PC-9 (cell line): ENCODE measurements at regions not wholly inside any gene's neighbourhood (a gene's known extent, or its start where the extent isn't known, plus 50 kb on each side); places are given as distances from the start of the nearest gene placed in this dataset.

Experiments used
- BruUV-seq: library from RNA; stranded (reverse); fragments of 400-500 nt; replicated peaks from 2 replicates; lab custom pipeline; 2021; lab: Mats Ljungman, UMichigan
- CTCF ChIA-PET: fragments of 300-600 bp; sonication (Branson Sonifier 250); formaldehyde crosslinking; loops from one replicate; lab custom pipeline; 2022; ENCODE audit warnings: antibody characterized with exemption; lab: Charles Lee
- POLR2A ChIA-PET: fragments of 300-600 bp; sonication (Branson Sonifier 250); formaldehyde crosslinking; loops from one replicate; lab custom pipeline; 2022; ENCODE audit warnings: antibody characterized with exemption; ENCODE audit not compliant: unreplicated experiment; lab: Charles Lee
- DNase-seq, 2 experiments: peaks; one replicate each; pipeline versions ENCODE4 v3.0.0 to v3.0.0-alpha.2; 2015 to 2022; ENCODE audit warnings: mixed read lengths in 1 of 2
- H2AFZ ChIP-seq: fragments of 200-600 bp; sonication (generic); 2 replicates; pipeline ENCODE4 v1.8.1; 2017; ENCODE audit warnings: antibody characterized with exemption
- H3F3A ChIP-seq: fragments of 200-600 bp; sonication (generic); 2 replicates; pipeline ENCODE4 v1.8.1; 2017; ENCODE audit warnings: antibody characterized with exemption, mild to moderate bottlenecking, low read depth; ENCODE audit not compliant: insufficient read depth
- H3K27ac ChIP-seq: fragments of 200-600 bp; sonication (generic); 2 replicates; pipeline ENCODE4 v1.6.1; 2016; ENCODE audit warnings: mixed run types
- H3K27me3 ChIP-seq: fragments of 200-600 bp; sonication (generic); 2 replicates; pipeline ENCODE4 v1.6.1; 2016; ENCODE audit warnings: low read depth, mixed run types; ENCODE audit not compliant: insufficient read depth
- H3K36me3 ChIP-seq: fragments of 200-600 bp; sonication (generic); 2 replicates; pipeline ENCODE4 v1.6.1; 2016; ENCODE audit warnings: low read depth, mixed run types
- H3K4me1 ChIP-seq: fragments of 200-600 bp; sonication (generic); replicated peaks from 2 replicates; pipeline ENCODE4 v1.6.1; 2016; ENCODE audit warnings: mixed run types; ENCODE audit not compliant: insufficient read depth
- H3K4me2 ChIP-seq: fragments of 200-600 bp; sonication (generic); 2 replicates; pipeline ENCODE4 v1.6.1; 2017; ENCODE audit warnings: mixed run types
- H3K4me3 ChIP-seq: fragments of 200-600 bp; sonication (generic); 2 replicates; pipeline ENCODE4 v1.6.1; 2016; ENCODE audit warnings: mixed run types
- H3K79me2 ChIP-seq: fragments of 200-600 bp; sonication (generic); 2 replicates; pipeline ENCODE4 v1.6.1; 2017; ENCODE audit warnings: low read depth, mixed run types
- H3K9me2 ChIP-seq: fragments of 200-600 bp; sonication (generic); 2 replicates; pipeline ENCODE4 v1.8.1; 2017; ENCODE audit warnings: mild to moderate bottlenecking; ENCODE audit not compliant: insufficient read depth
- H3K9me3 ChIP-seq: fragments of 200-600 bp; sonication (generic); 2 replicates; pipeline ENCODE4 v1.8.1; 2016; ENCODE audit warnings: low read depth; ENCODE audit not compliant: insufficient read depth
- H4K20me1 ChIP-seq: fragments of 200-600 bp; sonication (generic); 2 replicates; pipeline ENCODE4 v1.8.1; 2017; ENCODE audit not compliant: insufficient read depth
- EZH2 ChIP-seq: fragments of 200-600 bp; sonication (generic); IDR thresholded peaks from 2 replicates; pipeline ENCODE4 v1.8.0; 2017; ENCODE audit warnings: antibody characterized with exemption, low read depth
- intact Hi-C: fragments of 100-400 bp; cut with micrococcal nuclease; formaldehyde crosslinking; loops from one replicate; pipeline ENCODE4 v1.10.0; 2022; ENCODE audit not compliant: unreplicated experiment
- TF ChIP-seq, protein P1 (sequence below): fragments of 200-600 bp; sonication (generic); conservative IDR thresholded peaks from 2 replicates; pipeline ENCODE4 v1.6.1; 2017; ENCODE audit warnings: mixed run types, antibody characterized with exemption, mild to moderate bottlenecking, moderate library complexity

DNA sequence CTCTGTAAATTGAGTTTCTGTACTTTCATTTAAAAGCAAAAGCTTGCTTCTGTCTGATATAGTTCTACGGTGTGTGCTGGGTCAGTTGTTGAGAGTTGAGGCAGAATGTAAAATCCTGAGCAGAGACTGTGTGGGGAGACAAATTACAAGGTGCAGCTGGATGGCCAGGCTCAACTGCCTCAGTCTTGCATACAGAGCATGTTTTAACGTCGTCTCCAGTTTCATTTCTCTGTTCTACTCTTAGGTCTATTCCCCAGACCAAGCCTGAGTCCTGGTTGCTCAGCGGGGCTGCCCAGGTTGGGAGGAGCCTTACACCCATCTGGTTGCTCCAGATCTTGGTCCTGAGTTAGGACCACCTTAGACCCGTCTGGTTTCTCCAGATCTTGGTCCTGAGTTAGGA is 54.4 kb upstream of the MEDAG start:
- no peaks in the 10 kb centered on the region for H3K79me2 ChIP-seq
- no peaks in the 10 kb centered on the region for H3K9me3 ChIP-seq
- TF ChIP-seq, protein P1, sequence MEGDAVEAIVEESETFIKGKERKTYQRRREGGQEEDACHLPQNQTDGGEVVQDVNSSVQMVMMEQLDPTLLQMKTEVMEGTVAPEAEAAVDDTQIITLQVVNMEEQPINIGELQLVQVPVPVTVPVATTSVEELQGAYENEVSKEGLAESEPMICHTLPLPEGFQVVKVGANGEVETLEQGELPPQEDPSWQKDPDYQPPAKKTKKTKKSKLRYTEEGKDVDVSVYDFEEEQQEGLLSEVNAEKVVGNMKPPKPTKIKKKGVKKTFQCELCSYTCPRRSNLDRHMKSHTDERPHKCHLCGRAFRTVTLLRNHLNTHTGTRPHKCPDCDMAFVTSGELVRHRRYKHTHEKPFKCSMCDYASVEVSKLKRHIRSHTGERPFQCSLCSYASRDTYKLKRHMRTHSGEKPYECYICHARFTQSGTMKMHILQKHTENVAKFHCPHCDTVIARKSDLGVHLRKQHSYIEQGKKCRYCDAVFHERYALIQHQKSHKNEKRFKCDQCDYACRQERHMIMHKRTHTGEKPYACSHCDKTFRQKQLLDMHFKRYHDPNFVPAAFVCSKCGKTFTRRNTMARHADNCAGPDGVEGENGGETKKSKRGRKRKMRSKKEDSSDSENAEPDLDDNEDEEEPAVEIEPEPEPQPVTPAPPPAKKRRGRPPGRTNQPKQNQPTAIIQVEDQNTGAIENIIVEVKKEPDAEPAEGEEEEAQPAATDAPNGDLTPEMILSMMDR = no peak
- TF ChIP-seq EZH2 = no peak
- H3K9me2 ChIP-seq = no peaks in the 10 kb centered on the region
- ChIA-PET POLR2A (no interaction called here), CTCF (no interaction called here)
- intact Hi-C loops = no loop called here
- no peak overlapping the region for H2AFZ ChIP-seq
- H3K4me2 ChIP-seq = no peak overlapping the region
- H3K27me3 ChIP-seq = no peaks in the 10 kb centered on the region
- H3K27ac ChIP-seq = no peak overlapping the region
- BruUV-seq = no TSS peak
- peaks cover 5% of the 10 kb centered on the region; the same call in 1 of the 2 replicates for H3F3A ChIP-seq
- H3K36me3 ChIP-seq = no peaks in the 10 kb centered on the region
- no peaks in the 10 kb centered on the region for H3K4me1 ChIP-seq
- no peak for DNase-seq
- no peak overlapping the region for H3K4me3 ChIP-seq
- no peaks in the 10 kb centered on the region for H4K20me1 ChIP-seq

DNA sequence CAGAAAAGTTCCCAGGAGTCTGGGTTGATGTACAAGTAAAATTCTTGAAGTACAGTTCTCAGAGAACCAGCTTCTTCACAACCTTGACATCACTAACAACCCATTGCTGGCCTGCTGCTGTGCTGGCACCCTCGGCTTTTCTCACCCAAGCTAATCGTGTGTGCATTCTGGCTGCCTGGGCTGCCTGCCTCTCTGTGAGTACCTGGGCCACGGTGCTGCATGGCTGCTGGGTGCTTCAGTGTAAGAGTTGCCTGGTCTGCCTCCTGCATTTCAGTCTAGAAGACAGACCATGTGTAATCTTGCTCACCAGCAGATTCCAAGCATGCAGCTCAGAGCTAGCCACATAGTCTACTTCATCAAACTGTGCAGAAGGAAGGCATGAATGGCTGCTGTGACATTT is 50.5 kb upstream of the MEDAG start:
- ChIA-PET POLR2A (interaction anchor here (0.7 kb wide), 1 partner anchor 800 kb away, joined by 3 read pairs; no protein-coding TSS in a partner anchor), CTCF (interaction anchor here (0.6 kb wide), 1 partner anchor 724 kb away, joined by 5 read pairs; no protein-coding TSS in a partner anchor)
- H3K27ac ChIP-seq = no peak overlapping the region
- no peaks in the 10 kb centered on the region for H3F3A ChIP-seq
- H4K20me1 ChIP-seq = no peaks in the 10 kb centered on the region
- intact Hi-C loops = no loop called here
- no peak overlapping the region for H3K4me3 ChIP-seq
- no peaks in the 10 kb centered on the region for H3K27me3 ChIP-seq
- no peak overlapping the region for H2AFZ ChIP-seq
- no peak overlapping the region for H3K4me2 ChIP-seq
- no peaks in the 10 kb centered on the region for H3K9me3 ChIP-seq
- BruUV-seq = no TSS peak
- DNase-seq = no peak
- H3K4me1 ChIP-seq = no peaks in the 10 kb centered on the region
- TF ChIP-seq, protein P1 = no peak
- no peak for TF ChIP-seq EZH2
- no peaks in the 10 kb centered on the region for H3K79me2 ChIP-seq
- no peaks in the 10 kb centered on the region for H3K9me2 ChIP-seq
- H3K36me3 ChIP-seq = no peaks in the 10 kb centered on the region

DNA sequence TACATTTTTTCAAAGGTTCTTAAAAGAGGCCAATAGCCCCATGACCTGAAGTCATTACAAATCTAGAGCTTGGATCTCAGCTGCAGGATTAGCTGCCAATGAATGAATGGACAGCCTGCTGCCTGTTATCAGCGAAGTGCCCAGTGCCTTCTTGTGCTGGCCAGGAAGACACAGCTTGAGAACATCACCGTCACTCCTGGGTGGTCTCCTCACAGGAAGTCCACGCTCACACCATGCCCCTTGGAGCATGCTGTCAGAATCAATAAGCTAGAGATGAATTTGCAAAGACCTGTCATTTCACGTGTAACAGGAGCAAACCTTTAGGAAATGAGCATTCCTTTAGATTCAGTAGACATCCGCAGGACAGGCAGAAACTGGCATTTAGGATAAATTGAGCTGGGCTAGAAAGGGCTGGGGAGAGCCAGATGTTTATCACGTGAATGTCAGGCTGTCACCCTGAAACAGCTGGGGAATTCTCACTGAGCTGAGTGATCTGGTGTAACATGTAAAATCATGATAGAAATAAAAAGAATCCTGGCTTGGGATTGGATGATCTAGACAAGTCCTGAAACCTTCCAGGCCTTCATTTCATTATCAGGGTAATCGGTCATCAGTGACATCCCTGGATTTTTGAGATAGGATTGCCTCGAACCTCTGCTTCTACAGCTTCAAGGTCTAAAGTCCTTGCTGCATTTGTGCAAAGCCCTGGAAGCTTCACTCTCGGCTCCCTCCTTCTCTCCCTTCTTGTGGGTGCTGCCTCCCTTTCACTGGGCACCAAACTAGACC is 49.9 kb upstream of the MEDAG start:
- Histone ChIP-seq H3K4me3 (no peak overlapping the region), H3K27me3 (no peaks in the 10 kb centered on the region), H3F3A (no peaks in the 10 kb centered on the region), H3K9me3 (no peaks in the 10 kb centered on the region), H3K4me2 (no peak overlapping the region), H3K9me2 (no peaks in the 10 kb centered on the region), H3K79me2 (no peaks in the 10 kb centered on the region), H2AFZ (no peak overlapping the region), H3K4me1 (no peaks in the 10 kb centered on the region), H4K20me1 (no peaks in the 10 kb centered on the region), H3K27ac (no peak overlapping the region), H3K36me3 (no peaks in the 10 kb centered on the region)
- TF ChIP-seq, protein P1 = no peak
- no peak for TF ChIP-seq EZH2
- DNase-seq = no peak
- CTCF ChIA-PET = interaction anchor here (0.6 kb wide), 1 partner anchor 724 kb away, joined by 5 read pairs; no protein-coding TSS in a partner anchor
- intact Hi-C loops = no loop called here
- BruUV-seq = no TSS peak
- POLR2A ChIA-PET = no interaction called here
